ENCODE measurements at regions not wholly inside any gene's neighbourhood (a gene's known extent, or its start where the extent isn't known, plus 50 kb on each side); places are given as distances from the start of the nearest gene placed in this dataset.

GRCh38 chr15:52870015-52870414 is 79.9 kb upstream of the ONECUT1 start:
- in situ Hi-C loops (cut with HindIII; ENCODE audit: low pct_unique_long_range_greater_than_20kb, low sequenced_read_pairs): no loop called here

GRCh38 chr15:52866698-52867097 is 76.6 kb upstream of the ONECUT1 start:
- in situ Hi-C loops (cut with HindIII; ENCODE audit: low pct_unique_long_range_greater_than_20kb, low sequenced_read_pairs) (no loop called here), intact Hi-C loops (cut with micrococcal nuclease; ENCODE audit: unreplicated experiment) (no loop called here)
- BruUV-seq (replicated peaks): no TSS peak
- ChIA-PET CTCF (no interaction called here), POLR2A (no interaction called here)
- no peak overlapping the region for H3K27ac ChIP-seq (ENCODE audit: low read length)
- peaks cover 2% of the 10 kb centered on the region; the same call in 1 of the 2 replicates for H3K27me3 ChIP-seq (ENCODE audit: control insufficient read depth, insufficient read depth, low read length)
- ATAC-seq: no peak
- H3K9me3 ChIP-seq (ENCODE audit: control insufficient read depth, insufficient read depth, low read depth, low read length): no peaks in the 10 kb centered on the region
- TF ChIP-seq SIN3A (IDR thresholded peaks at IDR 0.05; ENCODE audit: borderline replicate concordance, insufficient read depth, low read depth, low read length): no peak
- no peak for TF ChIP-seq CTCF (IDR thresholded peaks at IDR 0.05)
- TF ChIP-seq POLR2AphosphoS5 (IDR thresholded peaks at IDR 0.05; ENCODE audit: low read depth, low read length): no peak
- no peaks in the 10 kb centered on the region for H3K36me3 ChIP-seq (ENCODE audit: control insufficient read depth, insufficient read depth, low read length)
- DNase-seq (ENCODE audit: low read depth, low spot score): no peak
- no peaks in the 10 kb centered on the region for H3K4me1 ChIP-seq (ENCODE audit: control insufficient read depth, insufficient read depth, low read length)
- no peak overlapping the region for H3K4me3 ChIP-seq (ENCODE audit: low read depth in 2 of 2, low read length in 2 of 2)

More at GRCh38 chr15:52870015-52870414, 79.9 kb upstream of the ONECUT1 start:
- DNase-seq (ENCODE audit: low read depth, low spot score) (no peak), ATAC-seq (no peak)
- BruUV-seq (replicated peaks): no TSS peak
- Histone ChIP-seq H3K36me3 (ENCODE audit: control insufficient read depth, insufficient read depth, low read length) (no peaks in the 10 kb centered on the region), H3K27ac (ENCODE audit: low read length) (no peak overlapping the region), H3K4me3 (ENCODE audit: low read depth in 2 of 2, low read length in 2 of 2) (no peak overlapping the region), H3K9me3 (ENCODE audit: control insufficient read depth, insufficient read depth, low read depth, low read length) (no peaks in the 10 kb centered on the region), H3K27me3 (ENCODE audit: control insufficient read depth, insufficient read depth, low read length) (peaks cover 2% of the 10 kb centered on the region; the same call in 1 of the 2 replicates), H3K4me1 (ENCODE audit: control insufficient read depth, insufficient read depth, low read length) (no peaks in the 10 kb centered on the region)
- TF ChIP-seq POLR2AphosphoS5 (IDR thresholded peaks at IDR 0.05; ENCODE audit: low read depth, low read length): no peak
- no peak for TF ChIP-seq REST (IDR thresholded peaks at IDR 0.05; ENCODE audit: insufficient read depth in 1 of 2, low read depth in 2 of 2, low read length in 1 of 2)
- no peak for TF ChIP-seq CTCF (IDR thresholded peaks at IDR 0.05)
- no peak for TF ChIP-seq TCF7L2 (IDR thresholded peaks at IDR 0.05; ENCODE audit: low read depth, low read length)
- TF ChIP-seq SIN3A (IDR thresholded peaks at IDR 0.05; ENCODE audit: borderline replicate concordance, insufficient read depth, low read depth, low read length): no peak
- POLR2A ChIA-PET: no interaction called here
- intact Hi-C loops (cut with micrococcal nuclease; ENCODE audit: unreplicated experiment): no loop called here
- CTCF ChIA-PET: no interaction called here
